ENCODE measurements at regions not wholly inside any gene's neighbourhood (a gene's known extent, or its start where the extent isn't known, plus 50 kb on each side); places are given as distances from the start of the nearest gene placed in this dataset.

GRCh38 chr5:68380078-68380477 lies 164.5 kb downstream of the PIK3R1 start:
- no peak for DNase-seq

DNA sequence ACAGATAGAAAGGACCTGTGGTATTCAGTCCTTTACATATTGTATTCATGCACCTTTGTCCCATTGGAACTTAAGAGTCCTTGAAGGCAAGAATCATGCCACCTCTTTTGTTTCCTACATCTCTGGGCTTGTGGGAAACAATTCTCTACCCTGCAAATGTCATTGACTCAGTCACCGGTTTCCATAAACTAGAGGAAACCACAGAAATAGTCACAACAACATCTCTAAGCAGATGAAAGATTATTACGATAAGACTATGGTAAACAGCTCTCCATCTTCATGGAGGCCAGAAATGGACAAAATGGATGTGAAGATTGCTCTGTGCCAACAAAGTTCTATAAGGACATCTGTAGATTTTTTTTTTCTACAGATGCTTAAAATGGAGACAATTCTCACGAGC lies 165.5 kb downstream of the PIK3R1 start:
- DNase-seq, result no peak

GRCh38 chr5:68381909-68382308 lies 166.4 kb downstream of the PIK3R1 start:
- no peak for DNase-seq

DNA sequence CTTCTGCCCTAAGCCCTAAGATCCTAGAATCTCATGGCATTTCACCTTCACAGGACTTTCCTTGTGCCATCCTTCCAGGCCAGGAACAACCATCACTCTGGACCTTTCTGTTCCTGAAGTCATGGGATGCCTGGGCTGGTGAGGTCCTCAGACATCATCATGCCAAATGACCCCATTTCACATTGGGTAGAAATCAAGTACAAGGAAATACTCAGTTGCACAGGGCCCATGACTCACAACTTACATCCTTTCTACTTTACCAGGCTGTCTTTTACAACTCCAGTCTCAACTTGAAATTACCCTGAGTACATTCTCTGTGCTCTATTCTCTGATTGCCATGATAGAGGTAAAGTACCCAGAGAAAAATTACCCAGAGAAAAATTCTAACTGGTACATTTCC lies 167.1 kb downstream of the PIK3R1 start:
- no peak for DNase-seq

DNA sequence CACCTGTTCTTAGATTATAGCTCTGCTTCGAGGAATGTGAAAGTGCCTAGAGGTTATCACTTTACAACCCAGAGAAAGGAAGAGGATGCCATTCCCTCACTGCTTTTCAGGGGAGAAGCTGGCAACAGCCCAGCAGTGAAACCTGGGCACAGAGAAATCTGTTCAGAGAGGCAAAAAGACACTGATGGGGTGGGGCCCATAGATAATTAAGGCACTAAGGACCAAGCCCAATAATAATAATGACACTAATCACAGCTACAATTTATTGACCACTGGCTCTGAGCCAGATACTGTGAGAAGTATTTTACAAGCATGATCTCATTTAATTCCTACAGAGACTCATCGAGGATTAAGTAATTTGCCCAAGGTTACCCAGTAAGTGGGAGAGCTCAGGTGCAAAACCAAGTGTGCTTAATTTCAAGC lies 168.3 kb downstream of the PIK3R1 start:
- peak; percentile 47 for DNase-seq

DNA sequence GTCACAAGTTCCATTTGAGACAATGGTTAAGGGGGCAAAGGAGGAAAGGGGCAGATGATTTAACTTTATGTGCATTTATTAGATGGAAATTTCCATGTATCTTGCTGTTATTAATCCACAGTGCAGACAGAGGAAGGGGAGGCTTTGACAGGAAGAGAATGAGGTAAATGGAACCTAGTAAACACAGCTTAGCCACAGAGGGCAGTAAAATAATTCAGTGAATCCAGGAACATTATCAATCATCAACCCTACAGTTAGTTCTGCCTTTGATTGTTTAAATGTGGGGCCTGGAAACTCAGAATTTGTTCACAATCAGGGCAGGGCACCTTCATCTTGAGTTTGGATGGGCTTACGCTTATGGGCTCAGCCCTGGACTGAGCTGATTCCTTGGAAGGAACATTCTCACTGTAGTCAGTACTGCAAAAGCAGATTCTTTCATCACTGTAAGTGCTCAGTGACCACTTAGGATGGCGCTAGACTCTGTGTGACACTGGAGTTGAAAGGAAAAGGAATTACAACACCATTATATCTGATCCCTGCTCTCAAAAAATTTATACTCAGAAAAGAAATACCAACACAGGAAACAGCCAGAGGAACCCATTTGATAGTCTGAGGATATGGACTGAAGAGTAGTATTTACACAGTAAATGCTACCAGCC lies 169.5 kb downstream of the PIK3R1 start:
- no peak for DNase-seq

DNA sequence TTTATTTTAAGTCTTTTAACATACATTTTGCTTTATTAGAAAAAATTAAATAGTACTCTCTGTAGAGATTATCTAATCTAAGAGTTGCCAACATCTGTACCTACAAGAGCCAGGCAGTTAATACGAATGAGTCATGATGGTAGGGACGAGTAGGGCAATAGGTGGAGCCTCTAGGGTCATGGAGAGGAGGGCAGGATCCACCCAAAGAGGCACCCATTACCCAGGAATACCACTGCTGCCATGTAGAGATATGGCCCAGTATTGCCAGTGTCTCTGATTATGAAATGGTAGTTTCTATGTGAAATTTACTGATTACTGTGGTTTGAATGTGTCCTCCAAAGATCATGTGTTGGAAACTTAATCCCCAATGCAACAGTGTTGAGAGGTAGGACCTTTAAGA lies 170.4 kb downstream of the PIK3R1 start:
- DNase-seq, result no peak

DNA sequence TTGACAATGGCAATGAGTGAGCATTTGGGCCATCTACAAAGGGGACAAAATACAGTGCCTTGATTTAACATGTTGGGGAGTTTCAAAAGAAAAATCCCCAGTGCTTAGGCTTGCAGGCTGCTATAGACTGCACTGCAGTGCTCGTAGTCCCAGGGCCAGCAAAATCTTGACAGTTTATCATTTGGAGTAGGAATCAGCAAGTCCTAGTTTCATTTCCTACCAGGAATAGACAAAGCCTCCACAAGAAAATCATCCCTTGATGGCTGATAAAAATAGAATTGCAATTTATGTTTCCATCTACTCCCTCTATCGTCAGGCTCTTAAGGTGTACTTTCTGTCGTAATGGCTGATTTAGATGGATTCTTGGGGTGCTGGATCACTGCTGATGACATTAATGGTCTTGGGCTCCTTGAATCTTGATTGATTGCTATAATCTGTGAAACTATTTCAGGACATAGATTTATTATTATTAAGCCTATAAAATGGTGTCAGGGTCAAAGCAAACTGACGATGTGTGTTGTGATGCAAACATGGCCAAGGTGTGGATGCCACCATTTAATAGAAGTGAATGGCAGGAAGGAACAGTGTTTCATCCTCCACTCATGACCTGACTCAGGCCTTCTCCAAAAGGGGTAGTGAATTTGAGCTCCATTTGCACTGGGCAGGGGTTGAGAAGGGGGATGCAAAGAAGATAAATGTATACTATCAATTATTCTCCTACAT lies 171.7 kb downstream of the PIK3R1 start:
- no peak for DNase-seq

- DNase-seq, result no peak
These were observed 174.1 kb downstream of the PIK3R1 start for GRCh38 chr5:68389618-68390017.

GRCh38 chr5:68392617-68393016 lies 177.1 kb downstream of the PIK3R1 start:
- DNase-seq, result no peak

- DNase-seq, result no peak
These were observed 179.7 kb downstream of the PIK3R1 start for GRCh38 chr5:68395302-68395701.

GRCh38 chr5:68395926-68396511 lies 180.5 kb downstream of the PIK3R1 start:
- no peak for DNase-seq

DNA sequence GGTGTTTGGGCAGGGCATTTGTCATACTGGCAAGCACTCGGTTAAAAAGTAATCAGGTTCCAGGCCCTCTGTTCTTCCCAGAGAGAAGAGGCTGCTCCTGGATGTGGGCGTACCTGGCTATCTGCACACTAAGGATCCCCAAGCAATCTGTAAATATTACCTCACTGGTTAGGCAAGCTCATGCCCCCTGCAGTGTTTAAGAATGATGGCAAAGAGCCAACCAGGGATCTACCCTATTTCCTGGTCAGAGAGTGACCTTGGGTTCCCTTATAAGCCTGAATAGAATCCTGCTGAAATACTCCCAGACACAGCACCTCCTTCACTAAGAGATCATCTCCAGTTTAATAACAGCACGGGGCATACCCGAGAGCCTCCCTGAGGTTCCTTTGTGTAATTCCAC lies 181.2 kb downstream of the PIK3R1 start:
- DNase-seq, result peak; percentile 22

DNA sequence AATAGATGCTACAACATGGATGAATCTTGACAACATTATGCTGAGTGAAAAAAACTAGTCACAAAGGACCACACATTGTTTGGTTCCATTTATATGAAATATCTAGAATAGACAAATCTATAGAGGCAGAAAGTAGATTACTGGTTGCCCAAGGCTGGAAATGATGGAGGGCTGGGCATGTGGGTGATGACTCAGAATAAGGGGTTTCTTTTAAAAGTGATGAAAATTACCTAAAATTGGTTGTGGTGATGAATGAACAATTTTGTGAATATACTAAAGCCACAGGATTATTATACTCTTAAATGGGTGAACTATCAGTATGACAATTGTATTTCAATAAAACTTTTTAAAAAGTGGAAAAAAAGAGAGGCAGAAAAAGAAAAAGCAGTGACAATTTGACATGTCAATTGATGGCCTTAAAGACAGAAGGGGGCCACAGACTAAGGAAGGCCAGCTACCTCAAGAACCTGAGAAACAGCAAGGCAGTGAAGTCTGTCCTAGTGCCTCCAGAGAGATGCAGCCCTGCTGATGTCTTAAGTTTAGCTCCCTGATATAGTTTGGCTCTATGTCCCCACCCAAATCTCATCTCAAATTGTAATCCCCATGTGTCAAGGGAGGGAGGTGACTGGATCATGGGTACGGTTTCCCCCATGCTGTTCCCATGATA lies 182.7 kb downstream of the PIK3R1 start:
- no peak for DNase-seq

DNA sequence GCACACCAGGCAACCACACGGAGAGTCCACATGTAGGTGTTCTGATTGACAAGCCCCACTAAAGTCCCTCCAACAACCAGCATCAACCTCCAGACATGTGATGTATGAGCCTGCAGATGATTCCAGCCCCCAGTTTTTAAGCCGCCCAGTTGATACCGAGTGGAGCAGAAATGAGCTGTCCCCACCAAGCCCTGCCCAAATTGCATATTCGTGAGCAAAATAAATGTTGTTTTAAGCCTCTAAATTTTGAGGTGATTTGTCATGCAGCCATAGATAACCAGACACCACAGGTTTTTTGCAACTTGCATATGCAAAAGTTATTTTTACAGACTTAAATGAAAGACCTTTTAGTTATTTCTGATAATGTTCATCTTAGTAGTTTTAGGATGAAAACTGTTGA lies 187.7 kb downstream of the PIK3R1 start:
- DNase-seq, result no peak

DNA sequence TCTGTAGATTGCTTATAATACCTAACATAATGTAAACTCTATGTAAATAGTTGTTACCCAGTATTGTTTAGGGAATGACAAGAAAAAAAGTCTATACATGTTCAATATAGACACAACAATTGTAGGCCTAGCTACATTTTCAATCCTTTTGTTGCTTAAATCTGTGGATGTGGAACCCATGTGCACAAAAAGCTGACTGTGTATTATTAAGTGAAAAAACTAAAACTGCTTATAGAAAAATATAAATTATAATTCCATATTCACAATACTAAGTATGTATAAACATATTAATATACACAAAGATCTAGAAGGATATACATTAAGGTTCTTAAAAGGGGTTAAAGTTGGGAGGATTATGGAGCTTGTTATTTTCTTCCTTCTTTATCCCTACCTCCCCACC lies 188.7 kb downstream of the PIK3R1 start:
- no peak for DNase-seq

DNA sequence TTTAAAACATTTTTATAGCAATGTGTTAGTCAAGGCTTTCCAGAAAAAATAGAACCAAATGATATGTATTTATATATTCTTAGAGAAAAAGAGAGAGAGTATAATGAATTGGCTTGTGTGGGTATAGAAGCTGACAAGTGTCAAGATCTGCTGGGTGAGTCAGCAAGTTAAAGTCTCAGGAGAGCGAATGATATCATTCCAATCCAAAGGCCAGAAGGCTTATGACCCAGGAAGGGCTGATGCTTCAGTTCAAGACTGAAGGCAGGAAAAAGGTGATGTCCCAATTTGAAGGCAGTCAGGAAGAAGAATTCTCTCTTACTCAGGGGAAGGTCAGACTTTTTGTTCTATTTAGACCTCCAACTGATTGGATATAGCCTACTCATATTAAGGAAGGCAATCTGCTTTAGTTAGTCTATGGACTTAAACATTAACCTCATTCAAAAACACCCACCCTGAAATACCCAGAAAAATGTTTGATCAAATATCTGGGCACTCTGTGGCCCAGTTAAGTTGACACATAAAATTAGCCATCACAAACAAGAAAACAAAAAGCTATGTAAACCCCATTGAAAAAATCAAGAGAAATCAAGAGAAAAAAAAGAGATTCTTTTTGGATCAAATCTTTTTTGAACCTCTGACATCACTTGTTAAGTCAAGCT lies 189.6 kb downstream of the PIK3R1 start:
- no peak for DNase-seq

DNA sequence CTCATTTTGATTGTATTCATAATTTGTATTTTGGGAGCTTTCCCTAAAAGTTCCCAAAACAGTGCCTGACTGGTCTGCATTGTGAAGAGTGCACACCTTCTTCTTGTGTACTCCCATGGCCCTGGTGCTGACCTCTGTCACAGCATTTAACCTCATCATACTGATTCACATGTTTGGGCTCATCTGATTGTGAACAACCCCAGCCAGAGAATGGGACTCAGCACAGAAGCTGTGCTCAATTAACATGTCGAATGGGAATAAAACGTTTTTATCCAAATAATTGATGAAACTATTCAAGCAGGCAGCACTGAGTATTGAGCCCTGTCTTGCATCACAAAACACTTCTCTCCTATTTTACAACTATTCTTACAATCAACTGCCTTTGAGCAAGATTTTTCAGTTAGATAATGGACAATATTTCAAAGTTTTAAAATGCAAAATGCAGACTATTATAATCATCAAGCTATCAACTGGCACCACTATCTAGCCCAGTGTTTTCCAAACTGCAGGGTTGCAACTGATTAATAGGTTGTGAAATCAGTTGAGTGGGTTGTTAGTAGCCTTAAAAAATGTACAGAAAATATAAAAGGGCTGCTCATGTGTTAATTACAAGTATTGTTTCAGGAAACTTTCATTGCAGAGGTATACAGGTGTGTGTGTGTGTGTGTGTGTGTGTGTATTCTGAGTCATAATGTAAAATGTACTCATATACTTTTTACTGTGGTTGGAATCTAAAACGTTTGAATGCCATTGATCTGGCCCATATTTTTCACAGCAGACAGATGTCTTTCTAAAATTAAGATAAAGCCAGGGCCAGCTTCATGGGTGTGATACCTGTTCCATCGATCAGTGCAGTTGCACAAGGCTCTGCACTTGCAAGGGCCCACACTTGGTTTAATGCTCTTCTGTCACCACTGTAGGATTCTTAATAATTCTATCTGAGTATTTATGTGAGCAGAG lies 190.5 kb downstream of the PIK3R1 start:
- DNase-seq, result no peak

- DNase-seq, result peak; percentile 32
These were observed 191.2 kb downstream of the PIK3R1 start for GRCh38 chr5:68406767-68407241.

- DNase-seq, result no peak
These were observed 192.0 kb downstream of the PIK3R1 start for GRCh38 chr5:68407311-68408239.
